H1 (cell line): ENCODE measurements at regions not wholly inside any gene's neighbourhood (a gene's known extent, or its start where the extent isn't known, plus 50 kb on each side); places are given as distances from the start of the nearest gene placed in this dataset.

ENCODE experiments used
- CTCF ChIA-PET: fragments of 300-600 bp; sonication (Branson Sonifier 250); formaldehyde crosslinking; loops from one replicate; lab custom pipeline; 2021; ENCODE audit not compliant: partially characterized antibody; lab: Charles Lee
- POLR2A ChIA-PET: fragments of 300-600 bp; sonication (Branson Sonifier 250); formaldehyde crosslinking; loops from one replicate; lab custom pipeline; 2021; ENCODE audit warnings: inconsistent platforms; ENCODE audit not compliant: partially characterized antibody; lab: Charles Lee
- DNase-seq, 2 experiments: peaks; one replicate each; pipeline versions ENCODE4 v3.0.0 to v3.0.0-alpha.2; 2010 to 2022; ENCODE audit warnings: low spot score in 2 of 2, low read depth in 1 of 2, mixed read lengths in 1 of 2
- FAIRE-seq: peaks from 2 replicates; lab custom pipeline; 2011; peaks lifted over from hg19 to GRCh38; lab: Jason Lieb, UNC
- H2AFZ ChIP-seq: 2 replicates; pipeline ENCODE4 v1.8.1; 2012; ENCODE audit warnings: low read length, inconsistent platforms
- H2AK5ac ChIP-seq: 2 replicates; pipeline ENCODE4 v1.6.1; 2013; ENCODE audit warnings: low read depth, low read length
- H2BK120ac ChIP-seq: replicated peaks from 2 replicates; pipeline ENCODE3; 2013; ENCODE audit warnings: low read depth, low read length, inconsistent platforms
- H2BK12ac ChIP-seq: 2 replicates; pipeline ENCODE4 v1.6.1; 2013; ENCODE audit warnings: low read depth, low read length
- H2BK15ac ChIP-seq: 2 replicates; pipeline ENCODE4 v1.6.1; 2013; ENCODE audit warnings: low read length
- H2BK20ac ChIP-seq: 2 replicates; pipeline ENCODE4 v1.6.1; 2013; ENCODE audit warnings: low read length
- H2BK5ac ChIP-seq: 2 replicates; pipeline ENCODE4 v1.6.1; 2013; ENCODE audit warnings: low read depth, low read length
- H3K14ac ChIP-seq: 2 replicates; pipeline ENCODE4 v1.6.1; 2013; ENCODE audit warnings: inconsistent platforms; ENCODE audit not compliant: insufficient read length
- H3K18ac ChIP-seq: 2 replicates; pipeline ENCODE4 v1.6.1; 2013; ENCODE audit warnings: low read length; ENCODE audit errors: extremely low read depth
- H3K23ac ChIP-seq: 2 replicates; pipeline ENCODE4 v1.6.1; 2013; ENCODE audit warnings: inconsistent platforms; ENCODE audit not compliant: insufficient read length
- H3K23me2 ChIP-seq: 2 replicates; pipeline ENCODE4 v1.6.1; 2013; ENCODE audit warnings: low read depth, low read length
- H3K27ac ChIP-seq: 2 replicates; pipeline ENCODE4 v1.6.1; 2011; ENCODE audit warnings: low read depth, low read length, inconsistent platforms
- H3K27me3 ChIP-seq, 4 experiments: replicated peaks in 1 of 4; 1 replicate in 1 of 4; 2 replicates in 3 of 4; pipeline versions ENCODE4 v1.6.1 to v1.8.1; 2011 to 2013; ENCODE audit warnings: low read length in 3 of 4, mild to moderate bottlenecking in 3 of 4, inconsistent platforms in 2 of 4, mixed read lengths in 2 of 4, moderate library complexity in 1 of 4; ENCODE audit not compliant: control insufficient read depth in 3 of 4, insufficient read depth in 3 of 4; ENCODE audit errors: extremely low read depth in 1 of 4
- H3K36me3 ChIP-seq, 4 experiments: 2 replicates each; pipeline versions ENCODE4 v1.6.1 to v1.8.1; 2011 to 2013; ENCODE audit warnings: mild to moderate bottlenecking in 4 of 4, low read length in 3 of 4, moderate library complexity in 2 of 4, control low read depth in 1 of 4, inconsistent platforms in 1 of 4; ENCODE audit not compliant: insufficient read depth in 4 of 4, control insufficient read depth in 2 of 4
- H3K4ac ChIP-seq: replicated peaks from 2 replicates; pipeline ENCODE3; 2013; ENCODE audit warnings: low read length, low read depth, mixed read lengths, inconsistent platforms; ENCODE audit not compliant: insufficient read length
- H3K4me1 ChIP-seq, 4 experiments: replicated peaks in 1 of 4; 1 replicate in 1 of 4; 2 replicates in 3 of 4; pipeline versions ENCODE4 v1.6.1 to v1.8.1; 2011 to 2013; ENCODE audit warnings: low read length in 3 of 4, inconsistent platforms in 2 of 4, mixed read lengths in 1 of 4; ENCODE audit not compliant: insufficient read depth in 4 of 4, control insufficient read depth in 3 of 4
- H3K4me2 ChIP-seq, 2 experiments: 2 replicates each; pipeline versions ENCODE4 v1.6.1 to v1.8.1; 2011 to 2013; ENCODE audit warnings: low read depth in 2 of 2, low read length in 2 of 2, control low read depth in 1 of 2, inconsistent platforms in 1 of 2, mild to moderate bottlenecking in 1 of 2; ENCODE audit not compliant: insufficient read depth in 1 of 2
- H3K4me3 ChIP-seq, 4 experiments: fragments of 200-600, 300-600 bp in 1 of 4; sonication (generic), shearing (Covaris generic), sonication (Bioruptor Twin) in 1 of 4; 2 replicates each; pipeline versions ENCODE4 v1.5.1 to v1.8.1; 2011 to 2016; ENCODE audit warnings: low read length in 4 of 4, low read depth in 3 of 4, control low read depth in 2 of 4, inconsistent platforms in 2 of 4, mild to moderate bottlenecking in 2 of 4, mixed read lengths in 1 of 4, moderate library complexity in 1 of 4; ENCODE audit not compliant: insufficient read depth in 2 of 4; ENCODE audit errors: extremely low read depth in 1 of 4
- H3K56ac ChIP-seq: replicated peaks from 2 replicates; pipeline ENCODE3; 2013; ENCODE audit warnings: low read depth, mild to moderate bottlenecking, mixed read lengths, low read length, inconsistent platforms; ENCODE audit not compliant: insufficient read length
- H3K79me1 ChIP-seq: 2 replicates; pipeline ENCODE4 v1.6.1; 2013; ENCODE audit warnings: low read depth, low read length, control low read depth
- H3K79me2 ChIP-seq, 2 experiments: 2 replicates each; pipeline versions ENCODE4 v1.6.1 to v1.8.1; 2012 to 2013; ENCODE audit warnings: low read length in 2 of 2, mild to moderate bottlenecking in 2 of 2, inconsistent platforms in 1 of 2; ENCODE audit not compliant: insufficient read depth in 2 of 2, control insufficient read depth in 1 of 2
- H3K9ac ChIP-seq, 4 experiments: replicated peaks in 1 of 4; 1 replicate in 1 of 4; 2 replicates in 3 of 4; pipeline versions ENCODE4 v1.6.1 to v1.8.1; 2011 to 2013; ENCODE audit warnings: low read depth in 3 of 4, low read length in 3 of 4, control low read depth in 2 of 4, mild to moderate bottlenecking in 2 of 4, moderate library complexity in 2 of 4, inconsistent platforms in 1 of 4; ENCODE audit errors: extremely low read depth in 1 of 4
- H3K9me3 ChIP-seq, 2 experiments: 2 replicates each; pipeline versions ENCODE4 v1.6.1 to v1.8.1; 2012 to 2013; ENCODE audit warnings: mild to moderate bottlenecking in 2 of 2, moderate library complexity in 2 of 2, control low read depth in 1 of 2, inconsistent platforms in 1 of 2, low read depth in 1 of 2, low read length in 1 of 2, mixed read lengths in 1 of 2; ENCODE audit not compliant: insufficient read depth in 2 of 2
- H4K20me1 ChIP-seq, 2 experiments: replicated peaks in 1 of 2; 2 replicates each; pipeline versions ENCODE3 to v1.8.1; 2011 to 2013; ENCODE audit warnings: inconsistent platforms in 2 of 2, low read length in 2 of 2, mild to moderate bottlenecking in 1 of 2; ENCODE audit not compliant: insufficient read depth in 2 of 2, control insufficient read depth in 1 of 2
- H4K5ac ChIP-seq: 2 replicates; pipeline ENCODE4 v1.6.1; 2013; ENCODE audit warnings: low read length, low read depth, mixed read lengths, inconsistent platforms; ENCODE audit not compliant: insufficient read length
- H4K8ac ChIP-seq: 2 replicates; pipeline ENCODE4 v1.8.0; 2013; ENCODE audit warnings: mild to moderate bottlenecking, moderate library complexity, low read length, inconsistent platforms; ENCODE audit not compliant: insufficient read depth; ENCODE audit errors: extremely low read depth
- H4K91ac ChIP-seq: replicated peaks from 2 replicates; pipeline ENCODE3; 2013; ENCODE audit warnings: low read length, mixed read lengths, inconsistent platforms; ENCODE audit not compliant: insufficient read length
- ASH2L ChIP-seq: fragments of 200-600, 300-600 bp; sonication (generic); IDR thresholded peaks from one replicate; pipeline ENCODE4 v1.7.1; 2017; ENCODE audit warnings: low read length
- WGBS, 2 experiments: shearing (Covaris generic) in 1 of 2; methylation state at CpG; one replicate each; pipeline versions ENCODE4 v1.1.6 to v1.1.7; 2013 to 2015; ENCODE audit warnings: low lambda C conversion rate in 2 of 2, mixed read lengths in 2 of 2, inconsistent platforms in 1 of 2, low coverage in 1 of 2, missing lambda C conversion rate in 1 of 2; ENCODE audit not compliant: insufficient replicate concordance in 2 of 2, insufficient coverage in 1 of 2, insufficient read length in 1 of 2; ENCODE audit errors: extremely low coverage in 1 of 2, missing lambda C conversion rate in 1 of 2; 5-methylcytosine and 5-hydroxymethylcytosine counted together
- TF ChIP-seq, protein P1 (sequence below): IDR thresholded peaks from 2 replicates; pipeline ENCODE4 v1.6.1; 2011; ENCODE audit warnings: low read depth, mild to moderate bottlenecking, low read length; ENCODE audit not compliant: insufficient read depth

DNA sequence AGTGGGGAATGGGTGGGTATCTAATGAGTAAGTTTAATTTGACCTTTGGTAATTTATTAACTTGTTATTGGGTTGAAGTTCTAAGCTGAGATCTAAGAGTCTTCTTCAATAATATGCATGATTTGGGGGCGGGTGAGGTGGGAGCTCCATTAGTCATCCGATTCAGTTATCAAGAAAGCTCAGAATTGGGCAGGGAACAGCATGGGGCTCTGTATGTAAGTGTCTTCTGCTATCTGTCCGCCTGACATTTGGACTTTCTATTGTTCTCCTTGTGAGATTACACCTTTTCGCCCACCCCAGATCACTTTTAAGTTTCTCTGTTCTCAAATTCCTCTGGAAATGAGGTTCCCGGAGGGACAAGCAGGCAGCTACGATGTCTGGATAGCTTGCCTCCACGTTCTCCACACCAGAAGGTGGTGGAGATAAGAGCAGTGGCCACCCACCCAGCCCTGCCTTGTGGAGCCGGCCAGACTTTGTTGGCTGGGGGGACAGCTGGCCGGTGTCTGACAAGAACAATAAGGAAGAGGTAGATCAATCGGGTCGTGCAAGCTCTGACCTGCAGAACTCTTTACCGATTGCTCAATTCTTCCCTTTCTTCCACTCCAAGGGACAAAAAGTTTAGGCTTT, 75.5 kb upstream of the GATA6 start:
- no peak overlapping the region for H3K4ac ChIP-seq
- no peak overlapping the region for H3K18ac ChIP-seq
- H3K23ac ChIP-seq = no peak overlapping the region
- H2BK20ac ChIP-seq = no peak overlapping the region
- no peak overlapping the region for H3K4me2 ChIP-seq
- H2BK120ac ChIP-seq = no peak overlapping the region
- no peak overlapping the region for H4K8ac ChIP-seq
- H2AFZ ChIP-seq = no peak overlapping the region
- DNase-seq (no peak), FAIRE-seq (no peak)
- CTCF ChIA-PET = no interaction called here
- H3K56ac ChIP-seq = no peak overlapping the region
- H2AK5ac ChIP-seq = no peak overlapping the region
- H3K79me1 ChIP-seq = no peaks in the 10 kb centered on the region
- no peak overlapping the region for H2BK5ac ChIP-seq
- H3K14ac ChIP-seq = no peak overlapping the region
- H3K27me3 ChIP-seq = no peaks in the 10 kb centered on the region
- no peak overlapping the region for H2BK15ac ChIP-seq
- no peaks in the 10 kb centered on the region for H3K9me3 ChIP-seq
- H3K9ac ChIP-seq = no peak overlapping the region
- POLR2A ChIA-PET = no interaction called here
- WGBS, 2 experiments = 93% methylated on average over 9 of the region's 12 CpGs; no CpG with 5 or more reads in 1 of the 2 experiments
- H3K36me3 ChIP-seq = no peaks in the 10 kb centered on the region
- no peak overlapping the region for H2BK12ac ChIP-seq
- H3K4me1 ChIP-seq = no peaks in the 10 kb centered on the region
- H3K79me2 ChIP-seq = no peaks in the 10 kb centered on the region
- H3K23me2 ChIP-seq = no peaks in the 10 kb centered on the region; the same call in 1 of the 2 replicates
- H4K20me1 ChIP-seq = no peaks in the 10 kb centered on the region
- no peak overlapping the region for H4K5ac ChIP-seq
- no peak overlapping the region for H3K4me3 ChIP-seq
- no peak overlapping the region for H3K27ac ChIP-seq
- H4K91ac ChIP-seq = no peak overlapping the region
- TF ChIP-seq, protein P1, sequence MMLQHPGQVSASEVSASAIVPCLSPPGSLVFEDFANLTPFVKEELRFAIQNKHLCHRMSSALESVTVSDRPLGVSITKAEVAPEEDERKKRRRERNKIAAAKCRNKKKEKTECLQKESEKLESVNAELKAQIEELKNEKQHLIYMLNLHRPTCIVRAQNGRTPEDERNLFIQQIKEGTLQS = no peak
- TF ChIP-seq ASH2L = no peak
